HG03060 (cell line): ENCODE measurements at regions not wholly inside any gene's neighbourhood (a gene's known extent, or its start where the extent isn't known, plus 50 kb on each side); places are given as distances from the start of the nearest gene placed in this dataset.

Source experiments
- ATAC-seq: cut with Tn5 transposase; IDR thresholded peaks from one replicate; pipeline ENCODE4 v1.9.1; 2021; ENCODE audit warnings: low read depth, moderate number of reproducible peaks; ENCODE audit not compliant: unreplicated experiment

- no peak for ATAC-seq
Measured at GRCh38 chr22:48866906-48867681, 960.6 kb downstream of the BRD1 start.

GRCh38 chr22:48864748-48865147, 962.9 kb downstream of the BRD1 start:
- no peak for ATAC-seq

- no peak for ATAC-seq
Measured at GRCh38 chr22:48863965-48864528, 963.6 kb downstream of the BRD1 start.

GRCh38 chr22:48860557-48860956, 967.1 kb downstream of the BRD1 start:
- no peak for ATAC-seq

GRCh38 chr22:48858856-48859255, 968.8 kb downstream of the BRD1 start:
- no peak for ATAC-seq

- ATAC-seq: no peak
Measured at GRCh38 chr22:48858121-48858520, 969.6 kb downstream of the BRD1 start.

GRCh38 chr22:48857202-48857805, 970.4 kb downstream of the BRD1 start:
- no peak for ATAC-seq

- no peak for ATAC-seq
Measured at GRCh38 chr22:48856308-48856615, 971.4 kb downstream of the BRD1 start.

- ATAC-seq: no peak
Measured at GRCh38 chr22:48855593-48856307, 971.9 kb downstream of the BRD1 start.

GRCh38 chr22:48855013-48855412, 972.7 kb downstream of the BRD1 start:
- no peak for ATAC-seq

GRCh38 chr22:48853627-48854240, 973.9 kb downstream of the BRD1 start:
- no peak for ATAC-seq

GRCh38 chr22:48851933-48852549, 975.6 kb downstream of the BRD1 start:
- no peak for ATAC-seq

GRCh38 chr22:48850658-48851287, 976.9 kb downstream of the BRD1 start:
- ATAC-seq: no peak

- no peak for ATAC-seq
Measured at GRCh38 chr22:48849963-48850657, 977.6 kb downstream of the BRD1 start.

- ATAC-seq: no peak
Measured at GRCh38 chr22:48849219-48849912, 978.3 kb downstream of the BRD1 start.

GRCh38 chr22:48846200-48846599, 981.5 kb downstream of the BRD1 start:
- ATAC-seq: no peak

GRCh38 chr22:48845356-48845936, 982.2 kb downstream of the BRD1 start:
- ATAC-seq: no peak

- no peak for ATAC-seq
Measured at GRCh38 chr22:48844056-48844675, 983.5 kb downstream of the BRD1 start.
